ENCODE measurements at regions not wholly inside any gene's neighbourhood (a gene's known extent, or its start where the extent isn't known, plus 50 kb on each side); places are given as distances from the start of the nearest gene placed in this dataset.

GRCh38 chr3:78041486-78041885, 1001.6 kb downstream of the ROBO2 start:
- Histone ChIP-seq H3K9me3 (no peaks in the 10 kb centered on the region), H3K4me3 (no peak overlapping the region), H3K36me3 (no peaks in the 10 kb centered on the region), H3K27ac (no peak overlapping the region), H3K4me1 (no peaks in the 10 kb centered on the region), H3K27me3 (no peaks in the 10 kb centered on the region)
- intact Hi-C loops (cut with DNase I) = no loop called here
- no peak for TF ChIP-seq CTCF (IDR thresholded peaks at IDR 0.05)
- no peak for DNase-seq (ENCODE audit: low spot score in 2 of 2)

- no peak for TF ChIP-seq CTCF (IDR thresholded peaks at IDR 0.05)
- no peaks in the 10 kb centered on the region for H3K27me3 ChIP-seq
- intact Hi-C loops (cut with DNase I) = no loop called here
Measured at GRCh38 chr3:78046566-78046965, 1006.7 kb downstream of the ROBO2 start.

GRCh38 chr3:78048698-78049097, 1008.8 kb downstream of the ROBO2 start:
- Histone ChIP-seq H3K4me3 (no peak overlapping the region), H3K27ac (no peak overlapping the region), H3K4me1 (no peaks in the 10 kb centered on the region), H3K9me3 (no peaks in the 10 kb centered on the region), H3K36me3 (no peaks in the 10 kb centered on the region), H3K27me3 (no peaks in the 10 kb centered on the region)
- no peak for TF ChIP-seq CTCF (IDR thresholded peaks at IDR 0.05)
- no peak for DNase-seq (ENCODE audit: low spot score in 2 of 2)
- intact Hi-C loops (cut with DNase I) = no loop called here

More at GRCh38 chr3:78046566-78046965, 1006.7 kb downstream of the ROBO2 start:
- H3K4me3 ChIP-seq = no peak overlapping the region
- no peak overlapping the region for H3K27ac ChIP-seq
- no peaks in the 10 kb centered on the region for H3K9me3 ChIP-seq
- H3K4me1 ChIP-seq = no peaks in the 10 kb centered on the region
- H3K36me3 ChIP-seq = no peaks in the 10 kb centered on the region
- no peak for DNase-seq (ENCODE audit: low spot score in 2 of 2)

- no peak for TF ChIP-seq CTCF (IDR thresholded peaks at IDR 0.05)
- no peak overlapping the region for H3K27ac ChIP-seq
- no peaks in the 10 kb centered on the region for H3K9me3 ChIP-seq
- no peaks in the 10 kb centered on the region for H3K27me3 ChIP-seq
- no peaks in the 10 kb centered on the region for H3K36me3 ChIP-seq
- H3K4me3 ChIP-seq = no peak overlapping the region
- no peak for DNase-seq (ENCODE audit: low spot score in 2 of 2)
- no peaks in the 10 kb centered on the region for H3K4me1 ChIP-seq
- intact Hi-C loops (cut with DNase I) = no loop called here
Measured at GRCh38 chr3:78049521-78049920, 1009.6 kb downstream of the ROBO2 start.

GRCh38 chr3:78050276-78051065, 1010.6 kb downstream of the ROBO2 start:
- intact Hi-C loops (cut with DNase I) = no loop called here
- Histone ChIP-seq H3K9me3 (no peaks in the 10 kb centered on the region), H3K4me3 (no peak overlapping the region), H3K4me1 (no peaks in the 10 kb centered on the region), H3K36me3 (no peaks in the 10 kb centered on the region), H3K27ac (no peak overlapping the region), H3K27me3 (no peaks in the 10 kb centered on the region)
- no peak for TF ChIP-seq CTCF (IDR thresholded peaks at IDR 0.05)
- no peak for DNase-seq (ENCODE audit: low spot score in 2 of 2)
